SK-N-MC (cell line): ENCODE measurements at regions not wholly inside any gene's neighbourhood (a gene's known extent, or its start where the extent isn't known, plus 50 kb on each side); places are given as distances from the start of the nearest gene placed in this dataset.

Experiments used
- EZH2 ChIP-seq: fragments of 200-600 bp; sonication (generic); IDR thresholded peaks from one replicate; pipeline ENCODE4 v1.6.1; 2017; ENCODE audit warnings: antibody characterized with exemption
- FOXP2 ChIP-seq: optimal IDR thresholded peaks from 2 replicates; pipeline ENCODE3; 2011; ENCODE audit warnings: mild to moderate bottlenecking, moderate library complexity; ENCODE audit not compliant: insufficient read depth; ENCODE audit errors: extremely low read length, control extremely low read depth
- POLR2AphosphoS5 ChIP-seq: IDR thresholded peaks from 2 replicates; pipeline ENCODE4 v1.6.1; 2012; ENCODE audit warnings: mild to moderate bottlenecking, low read depth, low read length, borderline replicate concordance

DNA sequence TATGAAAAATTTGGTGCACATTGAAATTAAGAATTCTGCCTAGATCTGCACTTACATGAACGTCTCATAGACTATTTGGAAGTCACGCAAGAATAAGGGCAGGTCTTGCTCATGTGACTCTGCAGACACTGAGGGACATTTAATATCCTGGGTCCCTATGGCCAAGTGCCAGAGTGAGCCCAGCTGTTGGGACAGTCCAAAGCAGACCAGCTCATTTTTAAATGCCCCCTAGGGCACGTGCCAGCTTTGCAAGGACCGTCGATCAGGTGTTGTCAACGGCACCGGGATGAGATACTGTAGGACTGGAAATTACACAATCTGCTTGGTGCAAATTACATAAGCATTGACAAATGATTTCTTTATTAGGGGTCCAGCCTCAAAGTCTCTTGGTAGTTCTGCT lies 293.6 kb downstream of the TEX29 start:
- no peak for TF ChIP-seq EZH2
- no peak for TF ChIP-seq POLR2AphosphoS5
- no peak for TF ChIP-seq FOXP2
